ENCODE measurements at regions not wholly inside any gene's neighbourhood (a gene's known extent, or its start where the extent isn't known, plus 50 kb on each side); places are given as distances from the start of the nearest gene placed in this dataset.
"Not testable (repeated sequence)": the region's sequence is repeated elsewhere in the genome, so short reads cannot be mapped to it uniquely, and the experiment has no call there.

DNA sequence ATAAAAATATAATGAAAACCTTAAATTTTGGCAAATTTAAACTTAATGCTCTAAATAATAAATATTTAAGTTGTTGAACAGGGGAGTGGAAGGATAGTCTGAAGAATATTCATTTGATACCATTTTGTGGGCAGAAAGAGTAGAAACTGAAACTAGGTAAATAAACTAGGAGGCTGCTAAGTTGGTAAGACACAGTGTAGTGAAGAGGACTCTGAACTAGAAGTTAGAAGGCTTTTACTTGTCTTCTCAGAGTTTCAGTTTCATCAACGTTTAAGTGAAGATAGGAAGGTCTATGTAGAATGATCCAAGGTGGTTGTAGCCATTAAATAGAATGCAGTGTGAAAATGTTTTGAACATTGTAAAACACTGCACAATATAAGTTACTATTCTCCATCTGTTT, 516.9 kb downstream of the AMY1C start:
- ChIA-PET POLR2A (no interaction called here), CTCF (no interaction called here)
- H3K27me3 ChIP-seq (replicated peaks; ENCODE audit: control insufficient read depth, insufficient read depth, low read length) = no peaks in the 10 kb centered on the region
- Mint-ChIP-seq H3K27me3 (ENCODE audit: insufficient read depth, unreplicated experiment) (no peaks in the 10 kb centered on the region), H3K4me1 (ENCODE audit: low read depth, unreplicated experiment) (no peaks in the 10 kb centered on the region), H3K9me3 (ENCODE audit: unreplicated experiment) (no peaks in the 10 kb centered on the region), H3K36me3 (ENCODE audit: insufficient read depth, unreplicated experiment) (no peaks in the 10 kb centered on the region), H3K4me3 (ENCODE audit: unreplicated experiment) (no peak overlapping the region), H3K27ac (ENCODE audit: unreplicated experiment) (no peak overlapping the region)
- H3K4me3 ChIP-seq (ENCODE audit: low read depth, low read length) = no peak overlapping the region
- intact Hi-C loops (cut with micrococcal nuclease; ENCODE audit: unreplicated experiment) = no loop called here
- no peaks in the 10 kb centered on the region for H3K4me1 ChIP-seq
- TF ChIP-seq, protein P1, sequence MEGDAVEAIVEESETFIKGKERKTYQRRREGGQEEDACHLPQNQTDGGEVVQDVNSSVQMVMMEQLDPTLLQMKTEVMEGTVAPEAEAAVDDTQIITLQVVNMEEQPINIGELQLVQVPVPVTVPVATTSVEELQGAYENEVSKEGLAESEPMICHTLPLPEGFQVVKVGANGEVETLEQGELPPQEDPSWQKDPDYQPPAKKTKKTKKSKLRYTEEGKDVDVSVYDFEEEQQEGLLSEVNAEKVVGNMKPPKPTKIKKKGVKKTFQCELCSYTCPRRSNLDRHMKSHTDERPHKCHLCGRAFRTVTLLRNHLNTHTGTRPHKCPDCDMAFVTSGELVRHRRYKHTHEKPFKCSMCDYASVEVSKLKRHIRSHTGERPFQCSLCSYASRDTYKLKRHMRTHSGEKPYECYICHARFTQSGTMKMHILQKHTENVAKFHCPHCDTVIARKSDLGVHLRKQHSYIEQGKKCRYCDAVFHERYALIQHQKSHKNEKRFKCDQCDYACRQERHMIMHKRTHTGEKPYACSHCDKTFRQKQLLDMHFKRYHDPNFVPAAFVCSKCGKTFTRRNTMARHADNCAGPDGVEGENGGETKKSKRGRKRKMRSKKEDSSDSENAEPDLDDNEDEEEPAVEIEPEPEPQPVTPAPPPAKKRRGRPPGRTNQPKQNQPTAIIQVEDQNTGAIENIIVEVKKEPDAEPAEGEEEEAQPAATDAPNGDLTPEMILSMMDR (IDR thresholded peaks at IDR 0.05; ENCODE audit: insufficient read depth in 1 of 2, low read depth in 1 of 2, low read length in 1 of 2, severe bottlenecking in 1 of 2, unreplicated experiment in 1 of 2) = no peak
- no TSS peak for BruUV-seq (replicated peaks)
- no peak for DNase-seq
- H3K36me3 ChIP-seq (ENCODE audit: control insufficient read depth, insufficient read depth, low read length) = no peaks in the 10 kb centered on the region
- no peaks in the 10 kb centered on the region for H3K9me3 ChIP-seq

DNA sequence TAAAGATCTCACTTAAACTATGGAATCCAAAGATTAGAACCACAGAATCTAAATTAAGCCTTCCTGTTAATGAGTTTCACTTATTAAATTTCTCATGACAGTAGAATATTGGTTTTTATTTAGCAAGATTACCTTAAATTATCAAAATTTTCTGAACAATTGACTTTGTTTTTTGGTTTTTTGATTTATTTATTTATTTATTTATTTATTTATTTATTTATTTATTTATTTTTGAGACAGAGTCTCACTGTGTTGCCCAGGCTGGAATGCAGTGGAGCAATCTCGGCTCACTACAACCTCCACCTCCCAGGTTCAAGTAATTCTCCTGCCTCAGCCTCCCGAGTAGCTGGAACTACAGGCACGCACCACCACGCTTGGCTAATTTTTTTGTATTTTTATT, 538.6 kb downstream of the AMY1C start:
- intact Hi-C loops (cut with micrococcal nuclease; ENCODE audit: unreplicated experiment); H3K27me3 Mint-ChIP-seq (ENCODE audit: insufficient read depth, unreplicated experiment); H3K9me3 Mint-ChIP-seq (ENCODE audit: unreplicated experiment); BruUV-seq (replicated peaks); H3K27ac Mint-ChIP-seq (ENCODE audit: unreplicated experiment); H3K4me1 Mint-ChIP-seq (ENCODE audit: low read depth, unreplicated experiment); H3K4me1 ChIP-seq; H3K4me3 ChIP-seq (ENCODE audit: low read depth, low read length); H3K36me3 Mint-ChIP-seq (ENCODE audit: insufficient read depth, unreplicated experiment); POLR2A ChIA-PET; CTCF ChIA-PET; DNase-seq; H3K27me3 ChIP-seq (replicated peaks; ENCODE audit: control insufficient read depth, insufficient read depth, low read length); H3K9me3 ChIP-seq; H3K4me3 Mint-ChIP-seq (ENCODE audit: unreplicated experiment); H3K36me3 ChIP-seq (ENCODE audit: control insufficient read depth, insufficient read depth, low read length): not testable (repeated sequence)

DNA sequence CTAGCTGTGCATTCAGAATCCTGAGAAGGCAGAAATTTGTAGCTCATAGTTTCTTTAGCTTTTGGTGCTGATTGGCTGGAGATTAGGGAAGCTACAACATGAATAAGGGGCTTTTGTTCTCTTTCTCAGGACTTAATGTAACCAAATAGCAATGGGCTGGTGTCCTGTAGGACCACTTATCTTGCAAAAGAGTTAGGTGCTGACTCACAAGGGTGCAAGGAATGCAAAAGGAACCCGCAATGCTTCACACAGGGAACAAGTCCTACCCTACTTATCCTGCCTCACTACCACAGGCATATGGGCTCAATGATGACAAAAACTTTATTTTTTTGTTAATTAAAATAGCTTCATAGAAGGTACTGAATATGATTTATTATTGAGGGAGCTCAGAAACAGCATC, 541.5 kb downstream of the AMY1C start:
- no peaks in the 10 kb centered on the region for H3K4me1 Mint-ChIP-seq (ENCODE audit: low read depth, unreplicated experiment)
- Histone ChIP-seq H3K27me3 (replicated peaks; ENCODE audit: control insufficient read depth, insufficient read depth, low read length) (no peaks in the 10 kb centered on the region), H3K4me1 (no peaks in the 10 kb centered on the region), H3K36me3 (ENCODE audit: control insufficient read depth, insufficient read depth, low read length) (no peaks in the 10 kb centered on the region), H3K9me3 (no peaks in the 10 kb centered on the region), H3K4me3 (ENCODE audit: low read depth, low read length) (no peak overlapping the region)
- no peak for DNase-seq
- no TSS peak for BruUV-seq (replicated peaks)
- CTCF ChIA-PET = no interaction called here
- no peak overlapping the region for H3K4me3 Mint-ChIP-seq (ENCODE audit: unreplicated experiment)
- TF ChIP-seq, protein P1 (IDR thresholded peaks at IDR 0.05; ENCODE audit: insufficient read depth in 1 of 2, low read depth in 1 of 2, low read length in 1 of 2, severe bottlenecking in 1 of 2, unreplicated experiment in 1 of 2) = no peak
- POLR2A ChIA-PET = no interaction called here
- no peaks in the 10 kb centered on the region for H3K9me3 Mint-ChIP-seq (ENCODE audit: unreplicated experiment)
- H3K27me3 Mint-ChIP-seq (ENCODE audit: insufficient read depth, unreplicated experiment) = no peaks in the 10 kb centered on the region
- intact Hi-C loops (cut with micrococcal nuclease; ENCODE audit: unreplicated experiment) = no loop called here
- no peak overlapping the region for H3K27ac Mint-ChIP-seq (ENCODE audit: unreplicated experiment)
- no peaks in the 10 kb centered on the region for H3K36me3 Mint-ChIP-seq (ENCODE audit: insufficient read depth, unreplicated experiment)

- no peaks in the 10 kb centered on the region for H3K4me1 ChIP-seq
- no peak overlapping the region for H3K4me3 Mint-ChIP-seq (ENCODE audit: unreplicated experiment)
- H3K36me3 Mint-ChIP-seq (ENCODE audit: insufficient read depth, unreplicated experiment) = no peaks in the 10 kb centered on the region
- H3K36me3 ChIP-seq (ENCODE audit: control insufficient read depth, insufficient read depth, low read length) = no peaks in the 10 kb centered on the region
- H3K9me3 ChIP-seq = no peaks in the 10 kb centered on the region
- H3K27me3 Mint-ChIP-seq (ENCODE audit: insufficient read depth, unreplicated experiment) = no peaks in the 10 kb centered on the region
- intact Hi-C loops (cut with micrococcal nuclease; ENCODE audit: unreplicated experiment) = no loop called here
- H3K27ac Mint-ChIP-seq (ENCODE audit: unreplicated experiment) = no peak overlapping the region
- H3K27me3 ChIP-seq (replicated peaks; ENCODE audit: control insufficient read depth, insufficient read depth, low read length) = no peaks in the 10 kb centered on the region
- POLR2A ChIA-PET = no interaction called here
- BruUV-seq (replicated peaks) = no TSS peak
- H3K9me3 Mint-ChIP-seq (ENCODE audit: unreplicated experiment) = no peaks in the 10 kb centered on the region
- no peaks in the 10 kb centered on the region for H3K4me1 Mint-ChIP-seq (ENCODE audit: low read depth, unreplicated experiment)
- CTCF ChIA-PET = no interaction called here
- no peak for DNase-seq
- TF ChIP-seq, protein P1 (IDR thresholded peaks at IDR 0.05; ENCODE audit: insufficient read depth in 1 of 2, low read depth in 1 of 2, low read length in 1 of 2, severe bottlenecking in 1 of 2, unreplicated experiment in 1 of 2) = no peak
- no peak overlapping the region for H3K4me3 ChIP-seq (ENCODE audit: low read depth, low read length)
Measured at GRCh38 chr1:104294259-104294658, 544.6 kb downstream of the AMY1C start.
